AG09309 (cell line): ENCODE measurements at regions not wholly inside any gene's neighbourhood (a gene's known extent, or its start where the extent isn't known, plus 50 kb on each side); places are given as distances from the start of the nearest gene placed in this dataset.

Experiments used
- DNase-seq: peaks from one replicate; pipeline ENCODE4 v3.0.0-alpha.2; 2010; ENCODE audit warnings: low read depth
- H3K4me3 ChIP-seq: 2 replicates; pipeline ENCODE4 v1.5.1; 2011; ENCODE audit warnings: mild to moderate bottlenecking, low read depth, low read length, moderate library complexity; ENCODE audit not compliant: control insufficient read depth
- TF ChIP-seq, protein P1 (sequence below): IDR thresholded peaks from 2 replicates; pipeline ENCODE4 v1.5.1; 2011; ENCODE audit warnings: mild to moderate bottlenecking, low read depth, low read length, inconsistent platforms; ENCODE audit not compliant: insufficient read depth, control insufficient read depth; ENCODE audit errors: missing control alignments

GRCh38 chr12:67765776-67766766 is 117.5 kb downstream of the DYRK2 start:
- TF ChIP-seq, protein P1, sequence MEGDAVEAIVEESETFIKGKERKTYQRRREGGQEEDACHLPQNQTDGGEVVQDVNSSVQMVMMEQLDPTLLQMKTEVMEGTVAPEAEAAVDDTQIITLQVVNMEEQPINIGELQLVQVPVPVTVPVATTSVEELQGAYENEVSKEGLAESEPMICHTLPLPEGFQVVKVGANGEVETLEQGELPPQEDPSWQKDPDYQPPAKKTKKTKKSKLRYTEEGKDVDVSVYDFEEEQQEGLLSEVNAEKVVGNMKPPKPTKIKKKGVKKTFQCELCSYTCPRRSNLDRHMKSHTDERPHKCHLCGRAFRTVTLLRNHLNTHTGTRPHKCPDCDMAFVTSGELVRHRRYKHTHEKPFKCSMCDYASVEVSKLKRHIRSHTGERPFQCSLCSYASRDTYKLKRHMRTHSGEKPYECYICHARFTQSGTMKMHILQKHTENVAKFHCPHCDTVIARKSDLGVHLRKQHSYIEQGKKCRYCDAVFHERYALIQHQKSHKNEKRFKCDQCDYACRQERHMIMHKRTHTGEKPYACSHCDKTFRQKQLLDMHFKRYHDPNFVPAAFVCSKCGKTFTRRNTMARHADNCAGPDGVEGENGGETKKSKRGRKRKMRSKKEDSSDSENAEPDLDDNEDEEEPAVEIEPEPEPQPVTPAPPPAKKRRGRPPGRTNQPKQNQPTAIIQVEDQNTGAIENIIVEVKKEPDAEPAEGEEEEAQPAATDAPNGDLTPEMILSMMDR: no peak
- peak; percentile 63 for DNase-seq
- H3K4me3 ChIP-seq: no peak overlapping the region

DNA sequence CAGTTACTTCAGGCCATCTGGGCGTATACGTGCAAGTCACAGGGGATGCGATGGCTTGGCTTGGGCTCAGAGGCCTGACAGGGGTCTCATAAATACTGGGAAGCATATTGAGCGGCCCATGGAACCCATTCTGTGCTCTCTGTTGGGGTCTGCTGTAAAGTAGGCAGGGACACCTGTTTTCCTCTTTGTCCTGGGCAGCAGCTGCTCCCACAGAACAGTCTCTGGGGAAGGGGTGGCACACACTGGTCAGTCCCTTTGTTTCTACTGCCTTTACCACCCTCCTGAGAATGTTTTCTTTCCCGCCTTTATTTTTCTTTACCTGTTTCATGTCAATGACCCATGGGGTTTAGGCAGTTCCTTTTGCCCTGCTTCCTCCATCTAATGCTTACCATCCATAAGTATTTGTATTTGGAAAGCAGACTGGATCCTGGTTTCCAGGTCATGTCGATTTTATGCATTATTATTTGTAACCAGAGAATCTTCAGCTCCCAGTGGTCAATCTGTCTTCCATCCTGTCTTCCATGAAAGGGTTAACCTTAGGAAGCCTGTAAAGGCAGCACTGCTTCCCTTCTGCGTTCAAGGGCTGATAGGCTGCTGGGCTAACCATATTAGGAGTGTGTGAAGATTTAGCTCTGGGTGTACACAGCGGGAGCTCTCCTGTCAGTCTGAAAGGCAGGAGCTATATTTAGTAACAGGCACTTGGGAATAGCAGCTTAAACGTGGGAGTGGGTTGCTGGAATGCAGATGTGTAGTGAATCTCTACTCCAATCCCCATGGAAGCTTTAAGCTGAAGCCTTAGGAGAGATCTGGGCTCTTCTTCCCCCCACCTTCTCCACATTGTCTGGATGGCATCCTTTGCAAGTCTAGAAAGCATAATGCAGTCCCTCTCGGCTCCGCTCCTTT is 124.0 kb downstream of the DYRK2 start:
- H3K4me3 ChIP-seq: no peak overlapping the region
- no peak for DNase-seq

DNA sequence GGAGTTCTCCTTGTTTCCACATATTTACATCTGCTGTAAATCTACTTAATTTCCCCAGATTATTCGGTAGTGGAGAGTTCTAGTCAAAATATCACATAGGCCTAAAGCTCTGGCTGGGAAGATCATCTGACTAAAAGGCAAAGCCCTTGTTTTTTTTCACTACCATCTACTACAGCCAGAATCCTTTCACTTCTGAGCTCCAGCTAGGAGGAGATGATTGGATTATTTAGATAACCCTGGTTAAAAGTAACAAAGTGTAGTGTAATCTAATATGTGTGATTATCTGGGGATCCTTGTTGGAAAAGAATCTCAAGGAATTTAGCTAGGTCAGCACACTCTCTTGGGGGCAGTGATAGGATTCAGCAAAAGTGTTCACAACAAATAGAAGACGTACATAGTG is 125.4 kb downstream of the DYRK2 start:
- DNase-seq: no peak
- TF ChIP-seq, protein P1: no peak
- no peak overlapping the region for H3K4me3 ChIP-seq

More for the DNA sequence above, 124.0 kb downstream of the DYRK2 start:
- TF ChIP-seq, protein P1: no peak

GRCh38 chr12:67774983-67775587 is 126.5 kb downstream of the DYRK2 start:
- TF ChIP-seq, protein P1: no peak
- H3K4me3 ChIP-seq: no peak overlapping the region
- no peak for DNase-seq

DNA sequence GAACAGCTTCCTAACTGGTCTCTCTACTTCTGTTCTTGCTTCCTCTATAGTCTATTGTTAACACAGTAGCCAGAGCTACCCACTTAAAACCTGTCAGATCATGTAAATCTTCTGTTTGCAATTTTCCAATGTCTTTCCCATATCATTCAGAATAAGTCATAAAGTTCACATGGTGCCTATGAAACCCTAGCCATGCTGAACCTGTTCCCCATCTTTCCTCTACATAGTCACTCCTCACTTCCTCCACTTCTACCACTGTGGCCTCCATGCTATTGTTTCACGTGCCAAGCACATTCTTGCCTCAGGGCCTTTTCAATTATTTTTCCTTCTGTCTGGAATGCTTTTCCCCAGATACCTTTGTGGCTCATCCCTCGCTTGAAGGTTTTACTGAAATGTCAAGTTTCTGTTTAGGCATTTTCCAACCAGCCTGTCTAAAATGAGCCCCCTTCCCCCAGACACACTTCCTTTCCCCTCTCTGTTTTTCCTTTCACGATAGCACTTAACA is 132.1 kb downstream of the DYRK2 start:
- no peak overlapping the region for H3K4me3 ChIP-seq
- no peak for DNase-seq
- TF ChIP-seq, protein P1: no peak

GRCh38 chr12:67782573-67782972 is 134.0 kb downstream of the DYRK2 start:
- no peak overlapping the region for H3K4me3 ChIP-seq

More at GRCh38 chr12:67782573-67782972, 134.0 kb downstream of the DYRK2 start:
- no peak for DNase-seq
- TF ChIP-seq, protein P1: no peak
